Fibroblast of upper back skin (primary cell): ENCODE measurements at regions not wholly inside any gene's neighbourhood (a gene's known extent, or its start where the extent isn't known, plus 50 kb on each side); places are given as distances from the start of the nearest gene placed in this dataset.

Experiments
- DNase-seq: peaks from one replicate; pipeline ENCODE4 v3.0.0-alpha.2; 2013

- no peak for DNase-seq
These were observed 606.3 kb upstream of the ITGA1 start for GRCh38 chr5:52181403-52181802.

GRCh38 chr5:52190737-52191136, 597.0 kb upstream of the ITGA1 start:
- no peak for DNase-seq

- DNase-seq = no peak
These were observed 587.9 kb upstream of the ITGA1 start for GRCh38 chr5:52199833-52200232.

- DNase-seq = no peak
These were observed 585.5 kb upstream of the ITGA1 start for GRCh38 chr5:52202256-52202655.

- no peak for DNase-seq
These were observed 583.4 kb upstream of the ITGA1 start for GRCh38 chr5:52204310-52204709.
